Hematopoietic multipotent progenitor cell treated with erythropoietin and hydrocortisone succinate and interleukin-3 and kit ligand, for 4 days (in vitro differentiated cells): ENCODE measurements at regions not wholly inside any gene's neighbourhood (a gene's known extent, or its start where the extent isn't known, plus 50 kb on each side); places are given as distances from the start of the nearest gene placed in this dataset.
A peak's percentile ranks its signal among the peaks of the same experiment; 100 is the strongest.

Experiments used
- DNase-seq: peaks from one replicate; pipeline ENCODE4 v3.0.0-alpha.2; 2015

DNA sequence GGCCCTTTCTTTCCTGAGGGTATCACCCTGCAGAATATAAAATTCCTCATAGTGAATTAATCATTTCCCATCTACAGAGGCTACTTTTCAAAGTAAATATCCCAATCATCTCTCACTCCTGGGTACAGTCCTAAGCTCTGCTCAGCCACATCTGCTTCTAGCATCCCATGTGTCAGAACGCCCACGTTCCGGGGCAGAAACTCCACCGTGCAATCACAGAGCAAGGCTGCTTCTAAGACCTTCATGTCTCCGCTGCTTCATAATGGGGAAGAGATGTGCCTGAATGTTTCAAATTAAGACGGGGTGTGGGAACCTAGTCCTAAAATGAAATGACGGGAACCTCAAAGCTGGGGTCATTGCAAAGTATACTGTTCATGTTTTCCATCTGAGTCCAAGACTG, 208.8 kb upstream of the GMDS start:
- DNase-seq = no peak

DNA sequence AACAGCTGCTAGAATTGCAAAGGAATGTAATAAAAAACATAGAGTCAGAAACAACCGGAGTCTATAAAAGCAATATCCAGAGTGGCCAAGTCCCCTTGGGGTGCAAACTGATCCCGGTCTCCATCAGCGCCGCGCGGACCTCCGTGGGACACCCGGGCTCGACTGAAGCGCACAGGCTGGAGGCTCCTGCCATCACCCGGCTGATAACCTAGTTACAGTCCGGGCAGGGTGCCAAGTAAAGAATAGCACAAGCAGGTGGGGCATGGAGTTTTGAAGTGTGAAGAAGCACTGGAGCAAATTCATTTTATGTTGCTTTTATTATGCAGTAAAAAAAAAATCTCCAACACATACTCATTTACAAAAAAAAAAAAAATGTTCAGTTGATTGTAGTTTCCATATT, 205.1 kb upstream of the GMDS start:
- DNase-seq = peak; percentile 38

DNA sequence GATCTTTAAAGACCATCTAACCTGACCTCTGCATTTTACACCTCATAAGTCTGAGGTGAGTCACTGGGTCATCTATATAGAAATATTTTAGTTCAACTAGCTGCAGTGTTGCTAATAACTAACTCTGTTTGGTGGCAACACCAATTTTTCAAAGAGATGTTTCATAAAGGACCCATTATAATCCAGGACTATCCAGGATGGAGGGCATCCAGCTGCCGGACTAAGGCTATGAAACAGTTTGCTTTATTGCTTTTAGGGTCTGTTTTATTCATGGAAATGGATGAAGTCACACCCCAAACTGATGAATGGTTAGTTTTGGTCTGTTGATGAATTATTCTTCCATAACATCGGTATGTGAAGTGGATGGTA, 204.2 kb upstream of the GMDS start:
- no peak for DNase-seq

DNA sequence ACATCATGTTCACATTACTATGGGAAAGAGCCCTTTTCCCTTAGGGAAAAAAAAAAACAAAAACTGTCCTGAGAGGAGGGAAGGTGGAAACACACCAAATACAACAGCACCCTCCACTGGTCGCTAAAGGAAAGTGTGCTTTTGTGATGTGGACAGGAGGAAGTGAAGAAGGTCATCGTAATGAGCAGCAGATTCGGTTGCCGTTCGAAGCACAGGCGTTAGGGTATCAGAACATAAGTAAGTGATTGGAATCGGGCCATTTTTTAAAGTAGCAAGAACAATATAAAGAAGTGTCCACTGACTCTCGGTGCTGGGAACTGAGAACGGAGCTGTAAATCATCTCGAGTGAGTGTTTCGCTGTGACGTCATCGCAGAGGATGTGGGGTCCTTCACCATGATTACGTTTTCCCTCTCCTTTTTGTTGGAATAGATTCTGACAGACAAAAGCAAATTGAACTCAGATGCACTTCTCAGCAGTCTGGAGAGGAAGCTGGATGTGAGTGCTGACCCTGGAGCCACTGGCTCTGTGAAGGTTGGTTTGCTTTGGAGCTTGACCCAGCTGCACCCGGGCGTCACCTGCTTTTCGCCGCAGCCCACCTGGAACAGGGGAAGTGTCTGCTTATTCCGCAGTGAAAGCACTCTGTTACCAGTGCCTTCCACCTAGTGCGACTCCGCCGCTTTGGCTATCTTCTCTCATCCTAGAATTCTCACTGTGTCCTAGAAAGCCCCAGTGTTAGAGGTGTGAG, 203.6 kb upstream of the GMDS start:
- peak; percentile 77 for DNase-seq

DNA sequence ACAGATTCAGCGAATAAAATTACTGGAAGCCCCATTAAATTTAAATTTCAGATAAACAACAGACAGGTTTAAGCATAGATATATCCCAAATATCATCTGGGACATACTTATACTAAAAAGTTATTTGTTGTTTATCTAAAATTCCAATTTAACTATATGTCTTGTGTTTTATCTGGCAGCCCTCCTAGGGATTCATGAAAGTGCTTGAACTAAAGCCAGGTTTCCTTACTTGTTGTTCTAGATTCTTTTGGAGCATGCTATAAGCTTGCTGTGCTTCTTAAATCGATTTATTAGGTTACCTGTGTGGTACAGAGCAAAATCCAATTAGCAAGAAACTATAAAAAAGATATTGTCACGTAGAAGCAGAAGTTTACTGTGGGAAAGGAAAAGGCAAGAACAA, 202.5 kb upstream of the GMDS start:
- DNase-seq = no peak

DNA sequence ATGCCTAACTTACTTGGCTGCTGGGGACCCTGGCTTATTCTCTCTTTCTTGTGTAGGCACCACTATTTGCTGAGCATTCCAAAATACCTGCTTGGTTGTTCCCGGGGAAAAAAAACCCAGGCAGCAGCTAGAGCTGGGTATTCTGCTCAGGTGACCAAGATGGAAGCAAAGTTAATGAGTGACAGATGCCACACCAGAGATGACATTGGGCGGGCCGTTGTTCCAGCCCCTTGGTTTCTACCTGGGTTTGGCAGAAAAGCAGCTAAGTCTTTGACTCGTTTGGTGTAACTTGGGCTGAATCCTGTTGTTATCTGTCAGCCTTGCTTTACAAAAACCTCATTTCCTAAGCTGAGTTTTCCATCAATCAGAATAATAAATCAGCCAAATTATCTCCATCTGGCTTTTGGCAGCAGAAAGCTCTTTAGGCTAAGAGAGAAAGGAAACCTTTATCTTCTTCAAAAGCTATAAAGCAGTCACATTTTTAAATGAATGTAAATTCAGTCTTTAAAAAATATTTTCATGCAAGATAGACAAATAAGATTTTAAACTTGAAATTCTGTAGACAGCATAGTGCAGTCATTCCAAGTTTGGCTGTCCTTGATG, 202.0 kb upstream of the GMDS start:
- DNase-seq = no peak

DNA sequence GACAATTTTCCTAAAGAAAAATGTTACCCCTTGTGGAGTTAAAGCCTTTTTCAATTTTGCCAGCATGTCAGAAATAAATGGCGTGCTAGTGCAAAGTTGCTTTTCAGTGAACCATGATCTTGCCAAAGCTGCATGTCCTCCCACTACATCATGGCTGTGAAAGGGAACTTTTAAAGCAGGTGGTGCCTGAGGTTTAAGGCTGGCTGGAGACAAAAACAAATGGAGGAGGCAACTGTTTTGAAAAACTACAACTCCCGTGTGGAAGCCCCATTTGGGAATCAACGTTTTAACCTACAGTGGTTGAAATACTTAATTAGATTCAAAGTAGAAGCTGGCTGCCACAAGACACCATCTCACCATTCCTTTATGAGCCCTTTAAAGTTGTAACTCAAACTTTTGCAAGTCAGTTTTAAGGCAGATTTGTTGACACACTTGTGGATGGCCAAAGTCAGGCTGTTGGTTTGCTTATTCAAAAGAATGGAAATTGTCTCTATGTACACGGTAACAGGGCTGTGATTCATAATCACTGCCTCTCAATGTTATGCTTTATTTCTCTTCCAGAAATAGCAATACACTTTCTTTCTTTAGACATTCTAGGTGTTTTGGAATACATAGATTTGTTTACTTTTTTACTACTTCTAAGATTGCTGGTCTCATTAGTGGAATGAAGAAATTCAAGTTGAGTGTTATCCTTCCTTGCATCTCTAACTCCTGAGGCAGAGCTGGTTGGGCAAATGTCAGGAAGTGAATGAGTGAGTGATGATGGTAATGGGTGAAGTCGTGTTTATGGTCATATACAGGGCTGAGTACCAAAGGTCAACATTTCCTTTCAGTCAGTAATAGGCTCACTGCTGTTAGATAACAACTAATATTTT, 196.4 kb upstream of the GMDS start:
- no peak for DNase-seq

DNA sequence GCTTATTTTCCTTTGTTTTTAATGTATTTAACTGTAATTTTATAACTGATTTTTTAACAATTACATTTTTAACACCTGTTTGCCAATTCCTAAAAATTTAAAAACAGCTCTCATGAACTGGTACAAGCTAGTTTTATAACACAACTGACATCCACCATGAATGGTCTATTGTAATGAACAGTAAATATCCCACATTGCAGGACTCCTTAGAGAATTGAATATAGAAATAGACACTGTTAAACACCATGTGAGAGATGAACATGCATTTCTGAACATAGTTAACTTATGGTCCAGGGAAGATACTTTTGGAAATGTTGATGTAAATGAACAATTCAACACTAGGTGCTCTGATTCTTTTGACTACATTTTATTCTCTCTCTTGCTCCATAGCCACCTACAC, 195.1 kb upstream of the GMDS start:
- no peak for DNase-seq

DNA sequence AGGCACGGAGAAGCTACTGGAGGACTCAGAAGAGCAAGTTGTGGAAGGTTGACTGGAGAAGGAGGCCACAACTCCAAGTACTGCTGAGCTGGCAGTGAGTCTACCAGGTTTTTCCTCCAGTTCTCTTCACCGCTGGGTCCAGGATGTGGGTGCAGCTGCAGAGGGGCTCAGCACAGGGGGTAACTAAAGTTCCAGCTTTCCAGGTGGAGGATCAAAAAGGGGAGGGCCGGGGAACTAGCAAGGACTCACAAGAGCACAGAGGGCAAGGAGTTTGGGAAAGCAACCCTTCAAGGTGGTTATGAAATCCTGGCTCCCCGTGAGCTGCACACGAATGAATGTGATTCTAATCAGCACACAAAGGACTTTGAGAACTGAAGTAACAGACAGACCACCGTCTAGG, 194.2 kb upstream of the GMDS start:
- DNase-seq = no peak

DNA sequence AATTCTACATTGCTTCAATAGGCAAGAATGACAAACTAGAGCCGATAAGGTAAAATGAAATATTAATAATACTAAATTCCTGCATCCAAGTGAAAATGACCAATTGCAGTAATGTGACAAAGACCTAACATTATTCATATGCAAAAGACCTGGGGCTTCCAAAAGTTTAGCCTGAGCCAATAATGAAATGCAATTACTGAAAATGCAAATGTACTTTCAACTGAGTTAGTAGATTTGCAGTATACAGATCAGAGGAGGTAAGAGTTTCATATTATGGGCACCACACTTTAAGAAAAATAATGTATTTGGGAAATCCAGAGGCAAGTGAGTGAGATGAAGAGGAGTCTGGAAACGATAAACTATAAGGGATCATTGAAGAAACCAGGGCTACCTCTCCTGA, 193.7 kb upstream of the GMDS start:
- no peak for DNase-seq

DNA sequence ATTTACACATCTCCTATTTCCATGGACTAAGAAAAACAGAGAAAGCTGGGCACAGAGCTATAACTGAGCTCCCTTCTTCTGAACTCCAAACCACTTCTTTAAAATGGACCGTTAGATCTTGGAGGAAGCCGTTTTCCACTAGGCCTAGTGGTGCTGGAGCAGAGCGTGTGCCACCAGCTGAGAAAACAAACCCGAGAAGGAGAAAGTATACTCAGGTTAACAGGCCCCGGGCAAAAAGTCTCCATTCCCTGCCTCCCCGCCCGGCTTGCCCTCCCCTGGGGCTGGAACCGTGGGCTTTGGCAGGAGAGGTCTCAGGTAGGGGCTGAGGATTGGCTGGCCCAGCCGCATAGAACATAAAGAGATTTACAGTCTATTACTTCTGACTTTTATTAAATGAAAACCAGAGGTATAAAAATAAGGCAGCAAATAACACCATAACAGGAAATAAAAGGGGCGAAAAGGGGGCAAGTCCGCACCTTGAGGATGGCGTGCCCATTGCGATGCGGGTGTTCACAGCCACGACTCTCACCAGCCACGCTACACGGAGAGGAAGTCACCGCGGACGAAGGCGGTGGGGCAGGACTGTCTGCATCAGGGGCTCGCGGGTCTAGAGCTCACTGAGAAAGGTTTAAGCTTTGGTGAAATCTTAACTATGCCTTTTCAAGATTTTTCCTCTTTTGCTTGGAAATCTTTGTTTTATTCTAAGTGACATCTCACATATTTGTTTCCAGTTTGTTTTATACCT, 191.2 kb upstream of the GMDS start:
- DNase-seq = no peak

DNA sequence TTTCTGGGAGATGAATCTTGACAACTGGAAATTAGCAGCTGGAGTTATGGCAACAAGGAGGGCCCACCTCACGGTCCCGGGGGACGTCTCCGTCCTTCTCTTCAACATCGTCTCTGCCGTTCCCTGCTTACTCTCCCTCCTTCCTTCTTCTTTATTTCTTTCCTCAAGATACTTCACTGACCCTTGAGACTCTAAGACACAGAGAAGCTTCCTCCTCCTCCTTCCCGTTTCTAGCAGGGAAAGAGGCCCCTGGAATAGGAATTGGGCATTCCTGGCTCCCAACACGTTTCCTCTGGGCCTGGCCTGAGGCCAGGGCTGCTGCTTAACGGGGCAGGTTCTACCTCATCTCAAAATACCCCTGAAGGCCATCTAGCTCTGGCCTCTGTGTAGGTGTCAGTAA, 189.9 kb upstream of the GMDS start:
- no peak for DNase-seq

DNA sequence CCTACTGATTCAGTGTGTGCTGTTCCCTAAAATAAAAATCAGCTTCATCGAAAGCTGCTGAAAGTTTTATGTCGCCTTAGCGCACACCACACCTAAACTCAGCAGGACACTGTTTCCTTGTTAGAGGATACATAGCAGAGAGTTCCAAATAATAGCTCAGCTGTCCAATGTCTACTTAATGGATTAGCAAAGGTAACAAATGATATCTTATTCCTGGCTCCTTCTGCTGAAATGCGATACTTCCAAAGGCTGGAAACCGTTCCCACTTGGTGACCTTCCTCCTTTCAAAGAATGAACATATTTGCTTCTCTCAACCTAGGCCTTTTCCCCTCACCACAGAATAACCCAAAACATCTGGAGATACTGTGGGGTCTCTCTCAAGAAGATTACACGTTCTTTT, 189.5 kb upstream of the GMDS start:
- no peak for DNase-seq

DNA sequence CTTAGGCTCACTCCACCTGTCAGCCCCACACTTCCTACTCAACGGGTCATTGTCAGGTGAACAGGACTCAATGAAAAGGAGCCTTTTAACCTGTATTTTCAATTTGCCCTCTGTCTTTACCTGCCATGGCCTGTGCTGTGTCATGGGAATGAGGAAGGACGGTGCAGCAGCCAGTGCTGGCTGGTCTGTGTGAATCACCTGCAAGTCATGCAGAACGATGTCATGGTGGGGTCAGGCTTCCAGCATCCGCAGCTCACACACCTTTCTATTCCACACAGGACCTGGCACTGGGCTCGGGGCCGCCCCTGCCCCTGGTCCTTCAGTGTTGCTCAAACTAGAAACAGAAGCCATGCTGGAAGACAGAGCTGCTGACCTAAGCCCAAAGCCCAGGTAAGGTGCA, 188.7 kb upstream of the GMDS start:
- DNase-seq = no peak

DNA sequence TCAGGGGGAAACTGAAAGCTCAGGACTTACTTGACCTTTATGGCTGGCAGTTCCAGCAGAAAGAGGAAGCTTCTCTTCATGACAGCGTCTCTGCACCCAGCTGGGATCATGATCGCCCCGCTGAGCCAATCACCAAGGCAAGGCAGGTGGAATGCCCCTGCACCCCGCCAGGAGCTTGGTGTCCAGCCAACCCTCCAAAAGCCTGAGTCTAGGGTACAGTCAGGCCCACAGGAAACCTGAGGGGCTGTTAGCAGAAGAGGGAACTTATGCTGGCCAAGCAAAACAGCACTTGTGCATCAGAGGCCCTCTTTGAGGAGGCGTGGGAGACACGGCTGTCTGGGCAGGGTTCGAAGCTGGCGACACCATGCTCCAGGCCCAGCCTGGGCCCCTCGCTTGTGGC, 188.3 kb upstream of the GMDS start:
- peak; percentile 46 for DNase-seq

DNA sequence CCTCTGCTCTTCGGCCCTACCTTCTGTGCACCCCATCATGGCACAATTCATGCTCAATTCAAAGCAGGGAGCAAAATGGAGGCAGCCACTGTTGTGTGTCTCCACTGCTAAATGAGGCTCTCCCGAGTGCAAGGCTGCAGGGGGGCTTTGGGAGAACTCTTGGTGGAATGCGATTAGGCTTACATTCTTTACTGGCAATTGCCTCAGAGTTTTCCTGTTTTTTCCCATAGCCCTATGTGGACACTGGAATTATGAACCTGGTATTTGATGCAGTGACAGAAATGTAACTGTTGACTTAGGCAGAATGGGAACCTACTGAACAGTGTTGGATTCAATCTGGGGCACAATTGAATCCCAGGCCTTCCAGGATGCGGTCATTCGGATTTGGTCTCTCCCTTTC, 187.9 kb upstream of the GMDS start:
- DNase-seq = no peak

DNA sequence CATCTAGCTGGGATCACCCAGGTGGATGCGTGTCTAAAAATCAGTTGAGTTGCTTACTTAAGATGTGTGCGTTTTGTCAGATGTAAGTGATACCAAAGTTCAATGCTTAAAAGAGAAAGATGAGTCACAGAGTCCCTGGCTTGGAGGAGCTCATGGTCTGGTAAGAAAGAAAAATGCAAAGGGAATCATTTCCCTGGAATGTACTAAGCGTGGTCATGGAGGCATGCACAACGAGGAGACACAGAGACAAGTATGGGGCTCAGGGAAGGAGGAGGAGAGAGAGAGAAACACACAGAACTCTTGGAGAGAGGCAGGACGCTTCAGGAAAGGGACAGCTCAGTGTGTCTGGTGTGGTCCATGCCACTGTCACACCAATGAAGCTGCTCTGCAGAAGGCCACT, 186.9 kb upstream of the GMDS start:
- no peak for DNase-seq

DNA sequence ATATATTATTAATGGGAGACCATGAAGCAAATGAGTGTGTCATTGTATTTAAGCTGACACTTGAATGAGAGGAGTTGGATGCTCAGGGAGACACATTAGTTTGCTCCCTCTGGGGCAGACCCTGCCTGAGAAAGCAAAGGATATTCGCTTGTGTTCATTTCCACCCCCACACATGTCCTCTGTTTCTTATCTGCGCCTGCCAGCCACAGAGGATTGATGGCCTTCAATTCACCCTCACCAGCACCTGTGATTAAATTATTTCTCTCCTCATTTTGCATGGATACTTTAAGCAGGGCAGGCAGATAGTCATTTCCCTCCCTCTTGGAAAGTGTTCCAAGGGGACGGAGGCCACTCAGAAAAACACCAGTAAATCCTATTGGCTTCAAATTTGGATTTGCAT, 185.2 kb upstream of the GMDS start:
- DNase-seq = peak; percentile 5

DNA sequence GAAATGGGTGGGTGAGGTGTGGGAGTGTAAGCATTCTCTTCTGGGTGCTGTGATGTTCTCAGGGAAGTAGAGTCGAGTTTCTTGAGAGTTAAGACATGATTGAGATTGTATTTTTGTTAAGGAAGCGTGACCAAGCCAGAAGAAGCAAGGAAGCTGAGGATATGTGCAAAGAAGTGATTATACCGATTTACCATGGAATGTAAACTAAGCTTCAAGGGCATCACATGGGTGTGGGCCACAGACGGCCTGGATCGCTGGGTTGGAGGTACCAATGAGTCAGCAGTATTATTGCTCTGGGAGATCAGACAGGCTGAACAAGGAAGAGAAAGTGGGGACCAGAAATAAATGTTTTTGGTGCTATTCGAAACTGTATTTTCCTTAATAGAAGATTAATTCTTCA, 184.1 kb upstream of the GMDS start:
- no peak for DNase-seq

DNA sequence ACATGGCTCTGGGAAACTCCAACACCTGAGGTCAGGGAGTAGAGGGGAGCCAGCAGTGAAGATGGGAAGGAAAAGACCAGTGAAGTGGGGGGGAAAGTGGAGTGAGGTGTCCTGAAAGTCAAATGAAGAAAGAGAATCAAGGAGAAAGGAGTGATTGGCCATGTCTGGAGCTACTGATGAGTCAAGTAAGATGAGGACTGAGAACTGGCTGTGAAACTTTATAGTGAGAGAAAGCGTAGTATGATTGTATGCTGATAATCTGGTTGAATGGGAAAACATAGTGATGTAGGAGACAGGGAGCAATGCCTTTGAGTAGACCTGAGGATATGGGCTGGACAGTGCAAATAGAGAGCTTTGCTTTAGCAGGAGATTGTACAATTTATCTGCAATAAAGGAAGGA, 183.6 kb upstream of the GMDS start:
- no peak for DNase-seq

DNA sequence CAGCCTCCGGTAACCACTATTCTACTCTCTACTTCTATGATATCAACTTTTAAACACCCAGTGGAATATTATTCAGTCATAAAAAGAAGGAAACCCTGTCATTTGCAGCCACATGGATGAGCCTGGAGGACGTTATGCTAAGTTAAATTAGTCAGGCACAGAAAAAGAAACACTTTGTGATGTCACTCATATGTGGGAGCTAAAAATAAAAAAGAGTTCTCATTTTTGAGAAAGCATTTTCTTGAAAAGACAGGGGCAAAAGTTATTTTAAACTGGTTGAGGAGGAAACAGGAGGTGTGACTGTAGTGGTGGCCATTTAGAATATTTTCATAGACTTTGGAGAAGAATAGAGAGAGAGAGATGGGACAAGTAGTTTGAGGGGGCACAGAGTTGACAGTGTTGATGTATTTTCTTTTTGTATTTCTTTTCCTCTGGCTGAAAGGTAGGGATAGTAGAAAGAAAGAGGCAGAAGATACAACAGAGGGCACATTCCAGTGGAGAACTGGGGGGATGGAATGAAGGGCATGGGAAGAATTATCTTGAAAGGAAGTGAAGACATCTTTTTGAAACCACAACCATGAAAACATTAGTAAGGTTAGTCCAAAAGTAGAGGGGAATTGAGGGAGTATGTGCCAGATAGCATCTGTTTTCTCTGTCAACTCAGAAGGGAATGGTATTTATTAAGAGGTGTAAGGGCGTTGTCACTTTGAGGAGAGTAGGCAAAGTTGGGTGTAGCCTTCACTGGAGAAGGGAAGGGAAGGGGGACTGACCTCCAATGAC, 181.3 kb upstream of the GMDS start:
- DNase-seq = no peak

DNA sequence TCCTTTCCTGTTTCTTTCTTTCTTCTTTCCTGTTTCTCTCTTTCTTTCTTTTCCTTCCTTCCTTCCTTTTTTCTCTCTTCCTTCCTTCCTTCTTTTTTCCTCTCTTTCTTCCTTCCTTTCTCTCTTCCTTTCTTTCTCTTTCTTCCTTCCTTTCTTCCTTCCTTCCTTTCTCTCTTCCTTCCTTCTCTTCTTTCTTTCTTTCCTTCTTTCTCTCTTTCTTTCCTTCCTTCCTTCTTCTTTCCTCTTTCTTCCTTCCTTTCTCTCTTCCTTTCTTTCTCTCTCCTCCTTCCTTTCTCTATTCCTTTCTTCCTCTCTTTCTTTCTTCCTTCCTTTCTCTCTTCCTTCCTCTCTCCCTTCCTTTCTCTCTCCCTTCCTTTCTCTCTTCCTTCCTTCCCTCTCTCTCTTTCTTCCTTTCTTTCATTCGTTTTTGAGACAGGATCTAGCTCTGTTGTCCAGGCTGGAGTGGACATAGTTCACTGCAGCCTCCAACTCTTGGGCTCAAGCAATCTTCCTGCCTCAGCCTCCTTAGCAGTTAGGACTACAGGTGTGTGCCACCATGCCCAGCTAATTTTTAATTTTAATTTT, 170.8 kb upstream of the GMDS start:
- DNase-seq = no peak
